ENCODE measurements at regions not wholly inside any gene's neighbourhood (a gene's known extent, or its start where the extent isn't known, plus 50 kb on each side); places are given as distances from the start of the nearest gene placed in this dataset.

GRCh38 chr15:45855907-45856579, 221.2 kb downstream of the SQOR start:
- 0 out of 2 replicates have a peak, but pooled peaks cover 2% of the 10 kb centered on the region for H3K4me1 Mint-ChIP-seq
- peaks cover 7% of the 10 kb centered on the region; the same call in 1 of the 2 replicates for H3K9me3 Mint-ChIP-seq
- ATAC-seq (no peak), DNase-seq (ENCODE audit: low spot score) (no peak)
- no peaks in the 10 kb centered on the region for H3K27me3 Mint-ChIP-seq (ENCODE audit: low read depth)
- no peak overlapping the region for H3K4me3 Mint-ChIP-seq
- peaks cover 5% of the 10 kb centered on the region; the same call in 1 of the 2 replicates for H3K36me3 Mint-ChIP-seq
- H3K27ac Mint-ChIP-seq: no peak overlapping the region; the same call in 1 of the 2 replicates
- CTCF ChIA-PET: interaction anchor here (0.9 to 1.1 kb wide), 2 partner anchors 29 to 152 kb away, joined by 3 to 4 read pairs; no protein-coding TSS in a partner anchor
- POLR2A ChIA-PET: no interaction called here
- no peak for TF ChIP-seq MAX (CRISPR knock-in tag; IDR thresholded peaks at IDR 0.05)
- no peak for TF ChIP-seq TP53 (CRISPR knock-in tag; IDR thresholded peaks at IDR 0.05)
- TF ChIP-seq PRDM15 (CRISPR knock-in tag; IDR thresholded peaks at IDR 0.05): no peak
- TF ChIP-seq, protein P1, sequence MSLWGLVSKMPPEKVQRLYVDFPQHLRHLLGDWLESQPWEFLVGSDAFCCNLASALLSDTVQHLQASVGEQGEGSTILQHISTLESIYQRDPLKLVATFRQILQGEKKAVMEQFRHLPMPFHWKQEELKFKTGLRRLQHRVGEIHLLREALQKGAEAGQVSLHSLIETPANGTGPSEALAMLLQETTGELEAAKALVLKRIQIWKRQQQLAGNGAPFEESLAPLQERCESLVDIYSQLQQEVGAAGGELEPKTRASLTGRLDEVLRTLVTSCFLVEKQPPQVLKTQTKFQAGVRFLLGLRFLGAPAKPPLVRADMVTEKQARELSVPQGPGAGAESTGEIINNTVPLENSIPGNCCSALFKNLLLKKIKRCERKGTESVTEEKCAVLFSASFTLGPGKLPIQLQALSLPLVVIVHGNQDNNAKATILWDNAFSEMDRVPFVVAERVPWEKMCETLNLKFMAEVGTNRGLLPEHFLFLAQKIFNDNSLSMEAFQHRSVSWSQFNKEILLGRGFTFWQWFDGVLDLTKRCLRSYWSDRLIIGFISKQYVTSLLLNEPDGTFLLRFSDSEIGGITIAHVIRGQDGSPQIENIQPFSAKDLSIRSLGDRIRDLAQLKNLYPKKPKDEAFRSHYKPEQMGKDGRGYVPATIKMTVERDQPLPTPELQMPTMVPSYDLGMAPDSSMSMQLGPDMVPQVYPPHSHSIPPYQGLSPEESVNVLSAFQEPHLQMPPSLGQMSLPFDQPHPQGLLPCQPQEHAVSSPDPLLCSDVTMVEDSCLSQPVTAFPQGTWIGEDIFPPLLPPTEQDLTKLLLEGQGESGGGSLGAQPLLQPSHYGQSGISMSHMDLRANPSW (CRISPR knock-in tag; conservative IDR thresholded peaks at IDR 0.05; ENCODE audit: low read depth): no peak
- no peak for TF ChIP-seq ZNF416 (CRISPR knock-in tag; IDR thresholded peaks at IDR 0.05)
- TF ChIP-seq, protein P2, sequence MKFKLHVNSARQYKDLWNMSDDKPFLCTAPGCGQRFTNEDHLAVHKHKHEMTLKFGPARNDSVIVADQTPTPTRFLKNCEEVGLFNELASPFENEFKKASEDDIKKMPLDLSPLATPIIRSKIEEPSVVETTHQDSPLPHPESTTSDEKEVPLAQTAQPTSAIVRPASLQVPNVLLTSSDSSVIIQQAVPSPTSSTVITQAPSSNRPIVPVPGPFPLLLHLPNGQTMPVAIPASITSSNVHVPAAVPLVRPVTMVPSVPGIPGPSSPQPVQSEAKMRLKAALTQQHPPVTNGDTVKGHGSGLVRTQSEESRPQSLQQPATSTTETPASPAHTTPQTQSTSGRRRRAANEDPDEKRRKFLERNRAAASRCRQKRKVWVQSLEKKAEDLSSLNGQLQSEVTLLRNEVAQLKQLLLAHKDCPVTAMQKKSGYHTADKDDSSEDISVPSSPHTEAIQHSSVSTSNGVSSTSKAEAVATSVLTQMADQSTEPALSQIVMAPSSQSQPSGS (CRISPR knock-in tag; IDR thresholded peaks at IDR 0.05; ENCODE audit: borderline replicate concordance, low read depth): no peak
- no peak for TF ChIP-seq FOXJ3 (CRISPR knock-in tag; IDR thresholded peaks at IDR 0.05; ENCODE audit: borderline replicate concordance)
- no peak for TF ChIP-seq NFYB (CRISPR knock-in tag; conservative IDR thresholded peaks at IDR 0.05; ENCODE audit: low read depth)
- TF ChIP-seq PRRX2 (CRISPR knock-in tag; IDR thresholded peaks at IDR 0.05): no peak
- TF ChIP-seq HMGA2 (CRISPR knock-in tag; IDR thresholded peaks at IDR 0.05): no peak
- no peak for TF ChIP-seq KAT7 (CRISPR knock-in tag; IDR thresholded peaks at IDR 0.05; ENCODE audit: borderline replicate concordance)
- no peak for TF ChIP-seq EMX1 (CRISPR knock-in tag; IDR thresholded peaks at IDR 0.05)
- TF ChIP-seq, protein P3, sequence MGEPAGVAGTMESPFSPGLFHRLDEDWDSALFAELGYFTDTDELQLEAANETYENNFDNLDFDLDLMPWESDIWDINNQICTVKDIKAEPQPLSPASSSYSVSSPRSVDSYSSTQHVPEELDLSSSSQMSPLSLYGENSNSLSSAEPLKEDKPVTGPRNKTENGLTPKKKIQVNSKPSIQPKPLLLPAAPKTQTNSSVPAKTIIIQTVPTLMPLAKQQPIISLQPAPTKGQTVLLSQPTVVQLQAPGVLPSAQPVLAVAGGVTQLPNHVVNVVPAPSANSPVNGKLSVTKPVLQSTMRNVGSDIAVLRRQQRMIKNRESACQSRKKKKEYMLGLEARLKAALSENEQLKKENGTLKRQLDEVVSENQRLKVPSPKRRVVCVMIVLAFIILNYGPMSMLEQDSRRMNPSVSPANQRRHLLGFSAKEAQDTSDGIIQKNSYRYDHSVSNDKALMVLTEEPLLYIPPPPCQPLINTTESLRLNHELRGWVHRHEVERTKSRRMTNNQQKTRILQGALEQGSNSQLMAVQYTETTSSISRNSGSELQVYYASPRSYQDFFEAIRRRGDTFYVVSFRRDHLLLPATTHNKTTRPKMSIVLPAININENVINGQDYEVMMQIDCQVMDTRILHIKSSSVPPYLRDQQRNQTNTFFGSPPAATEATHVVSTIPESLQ (CRISPR knock-in tag; IDR thresholded peaks at IDR 0.05): no peak
- no peak for TF ChIP-seq ZNF281 (CRISPR knock-in tag; IDR thresholded peaks at IDR 0.05)
- TF ChIP-seq ESRRA (CRISPR knock-in tag; IDR thresholded peaks at IDR 0.05; ENCODE audit: borderline replicate concordance): no peak
- no peak for TF ChIP-seq ZSCAN18 (CRISPR knock-in tag; IDR thresholded peaks at IDR 0.05)
- TF ChIP-seq, protein P4, sequence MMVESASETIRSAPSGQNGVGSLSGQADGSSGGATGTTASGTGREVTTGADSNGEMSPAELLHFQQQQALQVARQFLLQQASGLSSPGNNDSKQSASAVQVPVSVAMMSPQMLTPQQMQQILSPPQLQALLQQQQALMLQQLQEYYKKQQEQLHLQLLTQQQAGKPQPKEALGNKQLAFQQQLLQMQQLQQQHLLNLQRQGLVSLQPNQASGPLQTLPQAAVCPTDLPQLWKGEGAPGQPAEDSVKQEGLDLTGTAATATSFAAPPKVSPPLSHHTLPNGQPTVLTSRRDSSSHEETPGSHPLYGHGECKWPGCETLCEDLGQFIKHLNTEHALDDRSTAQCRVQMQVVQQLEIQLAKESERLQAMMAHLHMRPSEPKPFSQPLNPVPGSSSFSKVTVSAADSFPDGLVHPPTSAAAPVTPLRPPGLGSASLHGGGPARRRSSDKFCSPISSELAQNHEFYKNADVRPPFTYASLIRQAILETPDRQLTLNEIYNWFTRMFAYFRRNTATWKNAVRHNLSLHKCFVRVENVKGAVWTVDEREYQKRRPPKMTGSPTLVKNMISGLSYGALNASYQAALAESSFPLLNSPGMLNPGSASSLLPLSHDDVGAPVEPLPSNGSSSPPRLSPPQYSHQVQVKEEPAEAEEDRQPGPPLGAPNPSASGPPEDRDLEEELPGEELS (CRISPR knock-in tag; IDR thresholded peaks at IDR 0.05): no peak
- TF ChIP-seq IRF1 (CRISPR knock-in tag; IDR thresholded peaks at IDR 0.05): no peak
- no peak for TF ChIP-seq JUN (CRISPR knock-in tag; IDR thresholded peaks at IDR 0.05)

All from WTC11 (cell line).